H1 (cell line): ENCODE measurements at regions not wholly inside any gene's neighbourhood (a gene's known extent, or its start where the extent isn't known, plus 50 kb on each side); places are given as distances from the start of the nearest gene placed in this dataset.

Experiments
- CBX5 ChIP-seq: fragments of 300-800, 300-1000 bp; sonication (generic); IDR thresholded peaks from 2 replicates; pipeline ENCODE4 v1.7.1; 2016; ENCODE audit warnings: antibody characterized with exemption, low read length, low read depth
- KDM1A ChIP-seq: fragments of 200-600, 300-600 bp; sonication (generic); IDR thresholded peaks from 2 replicates; pipeline ENCODE4 v1.7.1; 2016; ENCODE audit warnings: mild to moderate bottlenecking, low read length, borderline replicate concordance
- POLR2A ChIP-seq, 2 experiments: IDR thresholded peaks; 1 replicate in 1 of 2; 2 replicates in 1 of 2; pipeline ENCODE4 v1.6.1; 2011; ENCODE audit warnings: low read depth in 2 of 2, low read length in 2 of 2, mild to moderate bottlenecking in 2 of 2; ENCODE audit errors: control extremely low read depth in 1 of 2
- RBBP5 ChIP-seq: IDR thresholded peaks from 2 replicates; pipeline ENCODE4 v1.7.1; 2012; ENCODE audit warnings: low read depth, mild to moderate bottlenecking, inconsistent platforms, low read length, moderate library complexity, borderline replicate concordance
- RXRA ChIP-seq: IDR thresholded peaks from 2 replicates; pipeline ENCODE4 v1.6.1; 2011; ENCODE audit warnings: low read depth, mild to moderate bottlenecking, low read length, moderate library complexity; ENCODE audit not compliant: insufficient read depth
- TF ChIP-seq, protein P1 (sequence below): fragments of 300-600 bp; sonication (generic); IDR thresholded peaks from 2 replicates; pipeline ENCODE4 v1.7.1; 2012; ENCODE audit warnings: low read length, moderate library complexity, mild to moderate bottlenecking, inconsistent platforms; ENCODE audit not compliant: insufficient replicate concordance
- TF ChIP-seq, protein P2 (sequence below): IDR thresholded peaks from 2 replicates; pipeline ENCODE4 v1.6.1; 2012; ENCODE audit warnings: inconsistent platforms
- TF ChIP-seq, protein P3 (sequence below): IDR thresholded peaks from 2 replicates; pipeline ENCODE4 v1.6.1; 2011; ENCODE audit warnings: low read length, improper control_type of control experiment

DNA sequence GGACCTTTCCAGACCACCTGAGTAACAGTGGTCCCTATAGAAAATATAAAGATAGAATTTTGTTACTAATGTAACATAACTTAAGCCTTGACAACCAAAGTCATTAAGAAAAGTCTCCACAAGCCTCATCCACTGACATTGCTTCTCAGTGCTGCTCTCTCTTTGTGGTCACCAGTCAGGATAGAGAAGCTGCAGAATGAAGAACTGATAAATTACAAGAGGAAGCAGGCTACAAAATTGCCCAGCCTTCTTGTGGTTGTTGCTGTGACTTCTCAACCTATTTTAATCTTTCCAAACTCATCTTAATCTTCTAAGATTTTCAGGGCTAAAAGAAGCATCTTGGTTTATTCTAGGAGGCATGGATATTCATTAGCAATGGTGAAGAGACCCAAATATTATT, 343.8 kb downstream of the MZT1 start (continued):
- TF ChIP-seq, protein P1, sequence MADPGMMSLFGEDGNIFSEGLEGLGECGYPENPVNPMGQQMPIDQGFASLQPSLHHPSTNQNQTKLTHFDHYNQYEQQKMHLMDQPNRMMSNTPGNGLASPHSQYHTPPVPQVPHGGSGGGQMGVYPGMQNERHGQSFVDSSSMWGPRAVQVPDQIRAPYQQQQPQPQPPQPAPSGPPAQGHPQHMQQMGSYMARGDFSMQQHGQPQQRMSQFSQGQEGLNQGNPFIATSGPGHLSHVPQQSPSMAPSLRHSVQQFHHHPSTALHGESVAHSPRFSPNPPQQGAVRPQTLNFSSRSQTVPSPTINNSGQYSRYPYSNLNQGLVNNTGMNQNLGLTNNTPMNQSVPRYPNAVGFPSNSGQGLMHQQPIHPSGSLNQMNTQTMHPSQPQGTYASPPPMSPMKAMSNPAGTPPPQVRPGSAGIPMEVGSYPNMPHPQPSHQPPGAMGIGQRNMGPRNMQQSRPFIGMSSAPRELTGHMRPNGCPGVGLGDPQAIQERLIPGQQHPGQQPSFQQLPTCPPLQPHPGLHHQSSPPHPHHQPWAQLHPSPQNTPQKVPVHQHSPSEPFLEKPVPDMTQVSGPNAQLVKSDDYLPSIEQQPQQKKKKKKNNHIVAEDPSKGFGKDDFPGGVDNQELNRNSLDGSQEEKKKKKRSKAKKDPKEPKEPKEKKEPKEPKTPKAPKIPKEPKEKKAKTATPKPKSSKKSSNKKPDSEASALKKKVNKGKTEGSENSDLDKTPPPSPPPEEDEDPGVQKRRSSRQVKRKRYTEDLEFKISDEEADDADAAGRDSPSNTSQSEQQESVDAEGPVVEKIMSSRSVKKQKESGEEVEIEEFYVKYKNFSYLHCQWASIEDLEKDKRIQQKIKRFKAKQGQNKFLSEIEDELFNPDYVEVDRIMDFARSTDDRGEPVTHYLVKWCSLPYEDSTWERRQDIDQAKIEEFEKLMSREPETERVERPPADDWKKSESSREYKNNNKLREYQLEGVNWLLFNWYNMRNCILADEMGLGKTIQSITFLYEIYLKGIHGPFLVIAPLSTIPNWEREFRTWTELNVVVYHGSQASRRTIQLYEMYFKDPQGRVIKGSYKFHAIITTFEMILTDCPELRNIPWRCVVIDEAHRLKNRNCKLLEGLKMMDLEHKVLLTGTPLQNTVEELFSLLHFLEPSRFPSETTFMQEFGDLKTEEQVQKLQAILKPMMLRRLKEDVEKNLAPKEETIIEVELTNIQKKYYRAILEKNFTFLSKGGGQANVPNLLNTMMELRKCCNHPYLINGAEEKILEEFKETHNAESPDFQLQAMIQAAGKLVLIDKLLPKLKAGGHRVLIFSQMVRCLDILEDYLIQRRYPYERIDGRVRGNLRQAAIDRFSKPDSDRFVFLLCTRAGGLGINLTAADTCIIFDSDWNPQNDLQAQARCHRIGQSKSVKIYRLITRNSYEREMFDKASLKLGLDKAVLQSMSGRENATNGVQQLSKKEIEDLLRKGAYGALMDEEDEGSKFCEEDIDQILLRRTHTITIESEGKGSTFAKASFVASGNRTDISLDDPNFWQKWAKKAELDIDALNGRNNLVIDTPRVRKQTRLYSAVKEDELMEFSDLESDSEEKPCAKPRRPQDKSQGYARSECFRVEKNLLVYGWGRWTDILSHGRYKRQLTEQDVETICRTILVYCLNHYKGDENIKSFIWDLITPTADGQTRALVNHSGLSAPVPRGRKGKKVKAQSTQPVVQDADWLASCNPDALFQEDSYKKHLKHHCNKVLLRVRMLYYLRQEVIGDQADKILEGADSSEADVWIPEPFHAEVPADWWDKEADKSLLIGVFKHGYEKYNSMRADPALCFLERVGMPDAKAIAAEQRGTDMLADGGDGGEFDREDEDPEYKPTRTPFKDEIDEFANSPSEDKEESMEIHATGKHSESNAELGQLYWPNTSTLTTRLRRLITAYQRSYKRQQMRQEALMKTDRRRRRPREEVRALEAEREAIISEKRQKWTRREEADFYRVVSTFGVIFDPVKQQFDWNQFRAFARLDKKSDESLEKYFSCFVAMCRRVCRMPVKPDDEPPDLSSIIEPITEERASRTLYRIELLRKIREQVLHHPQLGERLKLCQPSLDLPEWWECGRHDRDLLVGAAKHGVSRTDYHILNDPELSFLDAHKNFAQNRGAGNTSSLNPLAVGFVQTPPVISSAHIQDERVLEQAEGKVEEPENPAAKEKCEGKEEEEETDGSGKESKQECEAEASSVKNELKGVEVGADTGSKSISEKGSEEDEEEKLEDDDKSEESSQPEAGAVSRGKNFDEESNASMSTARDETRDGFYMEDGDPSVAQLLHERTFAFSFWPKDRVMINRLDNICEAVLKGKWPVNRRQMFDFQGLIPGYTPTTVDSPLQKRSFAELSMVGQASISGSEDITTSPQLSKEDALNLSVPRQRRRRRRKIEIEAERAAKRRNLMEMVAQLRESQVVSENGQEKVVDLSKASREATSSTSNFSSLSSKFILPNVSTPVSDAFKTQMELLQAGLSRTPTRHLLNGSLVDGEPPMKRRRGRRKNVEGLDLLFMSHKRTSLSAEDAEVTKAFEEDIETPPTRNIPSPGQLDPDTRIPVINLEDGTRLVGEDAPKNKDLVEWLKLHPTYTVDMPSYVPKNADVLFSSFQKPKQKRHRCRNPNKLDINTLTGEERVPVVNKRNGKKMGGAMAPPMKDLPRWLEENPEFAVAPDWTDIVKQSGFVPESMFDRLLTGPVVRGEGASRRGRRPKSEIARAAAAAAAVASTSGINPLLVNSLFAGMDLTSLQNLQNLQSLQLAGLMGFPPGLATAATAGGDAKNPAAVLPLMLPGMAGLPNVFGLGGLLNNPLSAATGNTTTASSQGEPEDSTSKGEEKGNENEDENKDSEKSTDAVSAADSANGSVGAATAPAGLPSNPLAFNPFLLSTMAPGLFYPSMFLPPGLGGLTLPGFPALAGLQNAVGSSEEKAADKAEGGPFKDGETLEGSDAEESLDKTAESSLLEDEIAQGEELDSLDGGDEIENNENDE: no peak
- no peak for TF ChIP-seq POLR2A (IDR thresholded peaks at IDR 0.05; ENCODE audit: control extremely low read depth in 1 of 2, low read depth in 2 of 2, low read length in 2 of 2)
- no peak for TF ChIP-seq RXRA
- no peak for TF ChIP-seq CBX5
- no peak for TF ChIP-seq KDM1A
- TF ChIP-seq RBBP5: no peak
- TF ChIP-seq, protein P2, sequence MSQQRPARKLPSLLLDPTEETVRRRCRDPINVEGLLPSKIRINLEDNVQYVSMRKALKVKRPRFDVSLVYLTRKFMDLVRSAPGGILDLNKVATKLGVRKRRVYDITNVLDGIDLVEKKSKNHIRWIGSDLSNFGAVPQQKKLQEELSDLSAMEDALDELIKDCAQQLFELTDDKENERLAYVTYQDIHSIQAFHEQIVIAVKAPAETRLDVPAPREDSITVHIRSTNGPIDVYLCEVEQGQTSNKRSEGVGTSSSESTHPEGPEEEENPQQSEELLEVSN: no peak
- TF ChIP-seq, protein P3, sequence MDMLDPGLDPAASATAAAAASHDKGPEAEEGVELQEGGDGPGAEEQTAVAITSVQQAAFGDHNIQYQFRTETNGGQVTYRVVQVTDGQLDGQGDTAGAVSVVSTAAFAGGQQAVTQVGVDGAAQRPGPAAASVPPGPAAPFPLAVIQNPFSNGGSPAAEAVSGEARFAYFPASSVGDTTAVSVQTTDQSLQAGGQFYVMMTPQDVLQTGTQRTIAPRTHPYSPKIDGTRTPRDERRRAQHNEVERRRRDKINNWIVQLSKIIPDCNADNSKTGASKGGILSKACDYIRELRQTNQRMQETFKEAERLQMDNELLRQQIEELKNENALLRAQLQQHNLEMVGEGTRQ: no peak
